ENCODE measurements at regions not wholly inside any gene's neighbourhood (a gene's known extent, or its start where the extent isn't known, plus 50 kb on each side); places are given as distances from the start of the nearest gene placed in this dataset.

DNA sequence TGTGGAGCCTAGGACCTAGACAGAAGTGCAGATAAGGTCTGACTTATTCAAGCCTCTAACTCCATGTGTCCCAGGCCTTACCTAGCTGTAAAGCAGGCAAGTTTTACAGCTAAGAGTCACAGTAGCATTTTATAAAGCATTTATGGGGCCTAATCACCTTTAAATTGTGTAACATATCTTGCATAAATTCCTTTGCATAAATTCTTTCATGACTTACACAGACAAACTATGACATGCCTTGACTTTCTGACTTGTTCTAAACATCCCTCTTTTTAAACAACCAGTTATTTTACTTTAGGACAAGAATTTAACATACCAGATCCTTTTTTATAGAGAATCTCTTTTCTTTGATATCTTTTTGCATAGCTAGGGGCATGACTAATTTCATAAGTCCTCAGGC lies 1257.8 kb upstream of the NRXN1 start:
- no peaks in the 10 kb centered on the region for H3K27me3 ChIP-seq
- TF ChIP-seq POLR2AphosphoS5 (IDR thresholded peaks at IDR 0.05) (no peak), POLR2A (IDR thresholded peaks at IDR 0.05) (no peak), EP300 (IDR thresholded peaks at IDR 0.05) (no peak)
- TF ChIP-seq, protein P1, sequence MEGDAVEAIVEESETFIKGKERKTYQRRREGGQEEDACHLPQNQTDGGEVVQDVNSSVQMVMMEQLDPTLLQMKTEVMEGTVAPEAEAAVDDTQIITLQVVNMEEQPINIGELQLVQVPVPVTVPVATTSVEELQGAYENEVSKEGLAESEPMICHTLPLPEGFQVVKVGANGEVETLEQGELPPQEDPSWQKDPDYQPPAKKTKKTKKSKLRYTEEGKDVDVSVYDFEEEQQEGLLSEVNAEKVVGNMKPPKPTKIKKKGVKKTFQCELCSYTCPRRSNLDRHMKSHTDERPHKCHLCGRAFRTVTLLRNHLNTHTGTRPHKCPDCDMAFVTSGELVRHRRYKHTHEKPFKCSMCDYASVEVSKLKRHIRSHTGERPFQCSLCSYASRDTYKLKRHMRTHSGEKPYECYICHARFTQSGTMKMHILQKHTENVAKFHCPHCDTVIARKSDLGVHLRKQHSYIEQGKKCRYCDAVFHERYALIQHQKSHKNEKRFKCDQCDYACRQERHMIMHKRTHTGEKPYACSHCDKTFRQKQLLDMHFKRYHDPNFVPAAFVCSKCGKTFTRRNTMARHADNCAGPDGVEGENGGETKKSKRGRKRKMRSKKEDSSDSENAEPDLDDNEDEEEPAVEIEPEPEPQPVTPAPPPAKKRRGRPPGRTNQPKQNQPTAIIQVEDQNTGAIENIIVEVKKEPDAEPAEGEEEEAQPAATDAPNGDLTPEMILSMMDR (IDR thresholded peaks at IDR 0.05): no peak
- DNase-seq: no peak
- no peak overlapping the region for H3K27ac ChIP-seq
- no peaks in the 10 kb centered on the region for H3K9me3 ChIP-seq
- H3K4me3 ChIP-seq: no peak overlapping the region
- H3K36me3 ChIP-seq: no peaks in the 10 kb centered on the region
- intact Hi-C loops (cut with DNase I): no loop called here
- no peaks in the 10 kb centered on the region for H3K4me1 ChIP-seq

DNA sequence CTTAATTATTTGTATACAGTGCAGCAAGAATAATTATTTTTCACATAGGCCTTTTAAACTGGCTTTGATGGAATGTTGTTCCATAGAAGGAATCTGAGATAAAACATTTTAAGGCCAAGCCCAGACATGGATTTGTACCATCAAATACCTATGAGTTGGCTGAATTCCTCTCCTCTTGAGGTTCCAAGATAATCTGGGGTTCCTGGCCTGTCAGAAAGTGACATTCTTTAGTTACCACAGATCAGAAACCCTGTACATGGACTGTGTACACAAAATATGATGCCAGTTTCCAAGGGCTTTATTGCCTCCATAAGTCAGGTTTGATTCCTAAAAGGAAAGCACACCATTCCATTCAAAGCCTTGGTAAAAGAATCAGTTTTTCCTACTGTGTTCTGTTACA lies 1256.7 kb upstream of the NRXN1 start:
- TF ChIP-seq, protein P1 (IDR thresholded peaks at IDR 0.05): no peak
- TF ChIP-seq POLR2AphosphoS5 (IDR thresholded peaks at IDR 0.05): no peak
- no peak for TF ChIP-seq POLR2A (IDR thresholded peaks at IDR 0.05)
- TF ChIP-seq EP300 (IDR thresholded peaks at IDR 0.05): no peak
- Histone ChIP-seq H3K27ac (no peak overlapping the region), H3K36me3 (no peaks in the 10 kb centered on the region), H3K4me3 (no peak overlapping the region), H3K4me1 (no peaks in the 10 kb centered on the region), H3K9me3 (no peaks in the 10 kb centered on the region), H3K27me3 (no peaks in the 10 kb centered on the region)
- DNase-seq: no peak
- intact Hi-C loops (cut with DNase I): no loop called here

DNA sequence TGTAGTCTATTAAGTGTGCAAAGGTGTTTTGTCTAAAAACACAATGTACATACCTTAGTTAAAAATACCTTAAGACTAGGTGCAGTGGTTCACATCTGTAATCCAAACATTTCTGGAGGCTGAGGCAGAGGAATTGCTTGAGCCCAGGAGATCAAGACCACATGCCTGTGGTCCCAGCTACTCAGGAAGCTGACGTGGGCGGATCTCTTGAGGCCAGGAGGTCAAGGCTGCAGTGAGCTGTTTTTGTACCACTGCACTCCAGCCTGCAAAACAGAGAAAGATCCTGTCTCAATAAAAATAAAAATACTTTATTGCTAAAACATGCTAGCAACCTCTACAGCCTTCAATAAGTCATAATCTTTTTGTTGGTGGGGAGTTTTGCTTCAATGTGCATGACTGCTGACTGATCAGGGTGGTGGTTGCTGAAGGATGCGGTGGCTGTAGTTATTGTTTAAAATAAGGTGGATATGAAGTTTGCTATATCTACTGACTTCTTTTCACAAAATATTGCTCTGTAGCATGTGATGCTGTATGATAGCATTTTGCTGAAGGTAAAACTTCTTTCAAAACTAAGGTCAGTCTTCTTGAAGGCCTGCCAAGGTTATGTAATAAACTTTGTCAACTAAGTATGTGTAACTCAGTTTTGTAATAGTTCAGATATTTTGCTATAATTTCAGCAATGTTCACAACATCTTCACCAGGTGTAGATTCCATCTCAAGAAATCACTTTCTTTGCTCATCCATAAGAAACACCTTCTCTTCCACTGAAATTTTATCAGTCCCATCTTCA lies 1238.0 kb upstream of the NRXN1 start:
- Histone ChIP-seq H3K36me3 (no peaks in the 10 kb centered on the region), H3K4me3 (no peak overlapping the region), H3K9me3 (peaks cover 0 to 7% (median 3%) of the 10 kb centered on the region in 4 donors), H3K4me1 (no peaks in the 10 kb centered on the region), H3K27ac (no peak overlapping the region), H3K27me3 (no peaks in the 10 kb centered on the region)
- TF ChIP-seq POLR2A (IDR thresholded peaks at IDR 0.05) (no peak), POLR2AphosphoS5 (IDR thresholded peaks at IDR 0.05) (no peak), EP300 (IDR thresholded peaks at IDR 0.05) (no peak)
- TF ChIP-seq, protein P1 (IDR thresholded peaks at IDR 0.05): no peak
- no peak for DNase-seq
- 80 to 83% methylated on average over 3 of the region's 3 CpGs for WGBS, 2 donors
- intact Hi-C loops (cut with DNase I): no loop called here

DNA sequence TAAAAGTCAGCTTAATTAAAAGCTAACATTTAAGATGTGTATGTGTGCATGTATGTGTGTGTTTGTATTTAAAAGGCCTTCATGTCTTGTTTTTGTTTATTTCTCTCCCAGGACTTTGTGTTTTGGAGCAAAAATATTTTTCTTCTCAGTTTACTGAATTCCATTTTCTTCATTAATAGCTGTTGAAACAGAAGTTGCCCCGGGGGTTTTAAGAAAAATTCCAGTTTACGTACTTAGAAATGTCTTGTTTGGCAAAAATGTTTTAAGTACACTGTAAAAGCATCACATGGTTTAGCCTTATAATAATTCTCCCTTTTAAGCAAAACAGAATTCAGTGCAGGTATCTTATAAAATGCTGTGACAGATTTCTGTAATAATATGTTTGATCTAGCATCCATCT lies 1233.0 kb upstream of the NRXN1 start:
- H3K27me3 ChIP-seq: no peaks in the 10 kb centered on the region
- WGBS, 2 donors: 70 to 85% methylated on average over 2 of the region's 2 CpGs
- H3K9me3 ChIP-seq: no peaks in the 10 kb centered on the region
- H3K4me1 ChIP-seq: no peaks in the 10 kb centered on the region
- no peak overlapping the region for H3K4me3 ChIP-seq
- DNase-seq: no peak
- intact Hi-C loops (cut with DNase I): no loop called here
- TF ChIP-seq POLR2AphosphoS5 (IDR thresholded peaks at IDR 0.05) (no peak), EP300 (IDR thresholded peaks at IDR 0.05) (no peak), POLR2A (IDR thresholded peaks at IDR 0.05) (no peak)
- TF ChIP-seq, protein P1 (IDR thresholded peaks at IDR 0.05): no peak
- no peak overlapping the region for H3K27ac ChIP-seq
- H3K36me3 ChIP-seq: no peaks in the 10 kb centered on the region

DNA sequence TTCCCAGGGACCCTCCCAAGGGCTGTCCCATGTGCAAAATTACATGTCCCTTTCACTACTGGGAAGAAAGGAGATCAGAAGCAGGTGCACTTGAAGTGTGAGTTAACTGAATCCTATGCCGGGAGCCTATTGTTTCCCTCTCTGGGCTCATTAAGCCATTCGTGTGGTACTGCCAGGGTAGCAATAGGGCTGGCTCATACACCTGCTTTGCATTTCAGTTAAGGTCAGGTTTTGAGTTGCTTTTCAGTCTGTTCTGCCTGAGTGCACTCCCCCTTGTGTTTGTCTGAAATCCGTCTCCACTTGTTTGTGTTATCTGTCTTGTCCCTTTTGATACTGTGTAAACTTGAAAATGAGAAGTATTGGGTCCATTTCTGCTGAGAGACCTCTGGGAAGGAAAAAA lies 1232.6 kb upstream of the NRXN1 start:
- Histone ChIP-seq H3K4me3 (no peak overlapping the region), H3K36me3 (no peaks in the 10 kb centered on the region), H3K4me1 (no peaks in the 10 kb centered on the region), H3K27ac (no peak overlapping the region), H3K27me3 (no peaks in the 10 kb centered on the region), H3K9me3 (no peaks in the 10 kb centered on the region)
- intact Hi-C loops (cut with DNase I): no loop called here
- TF ChIP-seq POLR2AphosphoS5 (IDR thresholded peaks at IDR 0.05) (no peak), EP300 (IDR thresholded peaks at IDR 0.05) (no peak), POLR2A (IDR thresholded peaks at IDR 0.05) (no peak)
- TF ChIP-seq, protein P1 (IDR thresholded peaks at IDR 0.05): no peak
- 84 to 86% methylated on average over 3 of the region's 3 CpGs for WGBS, 2 donors
- DNase-seq: no peak

Data from sigmoid colon (tissue), 6 donors.